Glutamatergic neuron (in vitro differentiated cells): ENCODE measurements at regions not wholly inside any gene's neighbourhood (a gene's known extent, or its start where the extent isn't known, plus 50 kb on each side); places are given as distances from the start of the nearest gene placed in this dataset.
"Not testable (repeated sequence)": the region's sequence is repeated elsewhere in the genome, so short reads cannot be mapped to it uniquely, and the experiment has no call there.

Experiments used
- DNase-seq: peaks from one replicate; pipeline ENCODE4 v3.0.0; 2022
- H3K27ac Mint-ChIP-seq: one replicate; pipeline ENCODE4 v1.8.0; 2020; ENCODE audit warnings: mild to moderate bottlenecking, mixed read lengths, inconsistent platforms; ENCODE audit not compliant: unreplicated experiment
- H3K27me3 Mint-ChIP-seq: one replicate; pipeline ENCODE4 v1.8.0; 2020; ENCODE audit warnings: mild to moderate bottlenecking, moderate library complexity, mixed read lengths, inconsistent platforms; ENCODE audit not compliant: unreplicated experiment
- H3K36me3 Mint-ChIP-seq: one replicate; pipeline ENCODE4 v1.8.0; 2020; ENCODE audit warnings: mild to moderate bottlenecking, mixed read lengths, inconsistent platforms; ENCODE audit not compliant: unreplicated experiment
- H3K4me1 Mint-ChIP-seq: one replicate; pipeline ENCODE4 v1.8.0; 2020; ENCODE audit warnings: mild to moderate bottlenecking, low read depth, mixed read lengths, inconsistent platforms; ENCODE audit not compliant: unreplicated experiment
- H3K4me3 Mint-ChIP-seq: one replicate; pipeline ENCODE4 v1.8.0; 2020; ENCODE audit warnings: mild to moderate bottlenecking, mixed read lengths, inconsistent platforms; ENCODE audit not compliant: unreplicated experiment
- H3K9me3 Mint-ChIP-seq: one replicate; pipeline ENCODE4 v1.8.0; 2020; ENCODE audit warnings: mild to moderate bottlenecking, moderate library complexity, mixed read lengths, inconsistent platforms; ENCODE audit not compliant: unreplicated experiment
- CTCF ChIP-seq: fragments of 200-600 bp; sonication (generic); IDR thresholded peaks from one replicate; pipeline ENCODE4 v1.5.0; 2021; ENCODE audit not compliant: partially characterized antibody, unreplicated experiment

- DNase-seq, result no peak
- Mint-ChIP-seq H3K9me3 (no peaks in the 10 kb centered on the region), H3K4me3 (no peak overlapping the region), H3K27me3 (no peaks in the 10 kb centered on the region), H3K27ac (no peak overlapping the region), H3K36me3 (no peaks in the 10 kb centered on the region), H3K4me1 (no peaks in the 10 kb centered on the region)
- TF ChIP-seq CTCF, result no peak
These were observed 312.9 kb downstream of the PDCD6IP start for GRCh38 chr3:34111361-34111760.

- H3K27ac Mint-ChIP-seq, H3K27me3 Mint-ChIP-seq, H3K4me3 Mint-ChIP-seq, H3K36me3 Mint-ChIP-seq, DNase-seq, H3K9me3 Mint-ChIP-seq, H3K4me1 Mint-ChIP-seq: not testable (repeated sequence)
These were observed 313.8 kb downstream of the PDCD6IP start for GRCh38 chr3:34112261-34112660.

GRCh38 chr3:34131091-34131490 is 332.7 kb downstream of the PDCD6IP start:
- no peak for TF ChIP-seq CTCF

GRCh38 chr3:34132069-34132692 is 333.8 kb downstream of the PDCD6IP start:
- Mint-ChIP-seq H3K27me3 (peaks cover 2% of the 10 kb centered on the region), H3K27ac (peak overlapping the region; percentile 41), H3K4me3 (peak overlapping the region; percentile 17), H3K36me3 (peaks cover 11% of the 10 kb centered on the region), H3K4me1 (peaks cover 25% of the 10 kb centered on the region), H3K9me3 (peaks cover 7% of the 10 kb centered on the region)
- DNase-seq, result peak; percentile 24
- no peak for TF ChIP-seq CTCF

More at GRCh38 chr3:34131091-34131490, 332.7 kb downstream of the PDCD6IP start:
- Mint-ChIP-seq H3K9me3 (peaks cover 7% of the 10 kb centered on the region), H3K27ac (no peak overlapping the region), H3K27me3 (peaks cover 4% of the 10 kb centered on the region), H3K4me1 (peaks cover 25% of the 10 kb centered on the region), H3K4me3 (no peak overlapping the region), H3K36me3 (peaks cover 11% of the 10 kb centered on the region)
- no peak for DNase-seq

- Mint-ChIP-seq H3K4me1 (peaks cover 24% of the 10 kb centered on the region), H3K4me3 (no peak overlapping the region), H3K27ac (no peak overlapping the region), H3K27me3 (peaks cover 4% of the 10 kb centered on the region), H3K9me3 (peaks cover 6% of the 10 kb centered on the region), H3K36me3 (peaks cover 10% of the 10 kb centered on the region)
- no peak for DNase-seq
- no peak for TF ChIP-seq CTCF
These were observed 341.1 kb downstream of the PDCD6IP start for GRCh38 chr3:34139566-34139965.
